NCI-H526 (cell line): ENCODE measurements at regions not wholly inside any gene's neighbourhood (a gene's known extent, or its start where the extent isn't known, plus 50 kb on each side); places are given as distances from the start of the nearest gene placed in this dataset.
"Not testable (repeated sequence)": the region's sequence is repeated elsewhere in the genome, so short reads cannot be mapped to it uniquely, and the experiment has no call there.

ENCODE experiments used
- DNase-seq, 2 experiments: peaks; one replicate each; lab custom pipeline; 2025; lab: John Stamatoyannopoulos, UW

DNA sequence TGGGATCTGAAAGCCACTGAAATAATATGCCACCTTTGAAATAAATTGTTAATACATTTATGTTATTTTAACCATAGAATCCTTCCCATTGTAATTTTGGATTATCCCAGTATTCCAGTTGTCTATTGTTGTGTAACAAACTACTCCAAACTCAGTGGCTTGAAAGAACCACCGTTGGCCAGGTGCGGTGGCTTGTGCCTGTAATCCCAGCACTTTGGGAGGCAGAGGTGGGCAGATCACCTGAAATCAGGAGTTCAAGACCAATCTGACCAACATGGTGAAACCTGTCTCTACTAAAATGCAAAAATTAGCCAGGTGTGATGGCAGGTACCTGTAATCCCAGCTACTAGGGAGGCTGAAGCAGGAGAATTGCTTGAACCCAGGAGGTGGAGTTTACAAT is 217.6 kb downstream of the IRX2 start:
- not testable (repeated sequence) for DNase-seq

DNA sequence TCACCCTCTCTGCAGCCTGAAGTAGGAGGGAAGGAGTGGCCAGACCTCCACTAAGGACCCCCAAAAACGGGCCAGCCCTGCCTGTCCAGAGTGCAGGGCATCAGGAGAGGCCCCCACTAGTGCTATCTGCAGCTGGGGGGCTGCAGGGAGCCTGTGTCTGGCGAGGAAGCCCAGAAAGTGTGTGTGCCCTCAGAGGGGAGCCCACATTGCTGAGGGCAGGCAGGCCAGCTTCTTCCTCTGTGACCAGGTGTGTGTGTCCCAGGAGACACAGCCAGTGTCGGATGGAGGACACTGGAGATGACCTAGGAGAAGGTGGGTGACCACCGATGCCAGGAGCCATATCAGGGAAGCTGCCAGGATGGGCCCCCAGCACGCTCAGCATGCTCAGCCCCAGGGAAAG is 218.7 kb downstream of the IRX2 start:
- DNase-seq = no peak

DNA sequence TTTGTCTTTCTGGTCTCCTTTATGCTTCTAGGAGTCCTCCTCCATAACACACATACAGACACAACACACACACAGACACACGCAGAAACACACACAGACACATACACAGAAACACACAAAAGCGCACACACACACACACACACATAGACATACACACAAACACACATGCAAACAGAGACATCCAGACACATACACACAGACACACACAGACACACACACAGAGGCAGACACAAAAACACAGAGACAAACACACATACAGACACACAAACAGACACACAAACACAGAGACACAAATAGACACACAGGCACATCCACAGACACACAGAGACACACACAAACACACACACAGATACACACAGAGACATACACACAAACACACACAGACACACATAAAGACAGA is 220.2 kb downstream of the IRX2 start:
- no peak for DNase-seq

DNA sequence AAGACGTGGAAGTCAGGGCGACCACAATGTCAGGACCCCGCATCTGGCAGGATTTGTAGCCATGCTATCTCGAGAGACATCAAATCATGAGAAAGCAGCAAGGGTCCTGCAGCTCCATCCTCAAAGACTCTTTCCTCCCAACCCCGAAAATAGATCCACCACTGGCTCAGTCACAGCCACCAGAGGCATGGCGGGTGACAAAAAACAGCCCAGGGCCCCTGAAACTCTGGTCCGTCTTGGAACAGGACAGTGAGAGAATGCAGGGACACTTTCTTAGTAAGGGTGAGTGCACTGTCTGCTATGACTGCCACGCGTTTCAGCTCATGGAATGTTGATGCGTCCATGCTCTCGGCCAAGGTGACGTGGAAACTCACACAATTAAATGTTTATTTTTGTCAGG is 220.9 kb downstream of the IRX2 start:
- no peak for DNase-seq

DNA sequence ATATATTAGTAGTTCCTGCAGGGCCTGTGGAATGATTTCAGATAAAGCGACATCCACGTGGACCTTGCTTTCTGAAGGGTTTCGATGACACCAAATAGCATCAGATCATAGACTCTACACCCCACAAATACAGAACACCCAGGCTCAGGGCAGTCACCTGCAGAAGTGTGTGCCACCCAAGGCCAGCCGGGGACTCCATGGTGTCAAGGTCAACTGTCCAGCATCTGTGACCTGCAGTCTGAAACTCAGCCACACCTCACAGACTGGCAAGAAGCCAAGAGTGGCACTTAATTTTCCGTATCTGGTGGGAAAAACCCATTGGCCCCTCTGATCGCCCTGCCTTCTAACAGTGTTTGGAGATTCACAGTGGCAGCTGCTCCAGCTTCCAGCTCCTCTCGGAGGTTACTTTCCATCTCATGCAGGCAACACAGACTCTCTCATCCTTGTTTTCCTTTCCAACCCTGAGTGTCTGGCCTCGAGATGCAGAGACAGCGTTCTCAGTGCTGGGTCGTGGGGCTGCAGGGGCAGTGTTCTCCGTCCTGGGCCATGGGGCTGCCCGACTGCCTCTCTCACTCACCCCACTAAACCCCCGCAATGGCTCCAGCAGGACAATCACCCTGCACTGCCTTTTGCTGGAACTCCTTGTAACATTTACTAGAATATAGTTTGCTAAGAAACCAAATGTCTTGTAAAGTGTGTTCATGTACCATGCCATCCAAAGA is 221.9 kb downstream of the IRX2 start:
- no peak for DNase-seq

DNA sequence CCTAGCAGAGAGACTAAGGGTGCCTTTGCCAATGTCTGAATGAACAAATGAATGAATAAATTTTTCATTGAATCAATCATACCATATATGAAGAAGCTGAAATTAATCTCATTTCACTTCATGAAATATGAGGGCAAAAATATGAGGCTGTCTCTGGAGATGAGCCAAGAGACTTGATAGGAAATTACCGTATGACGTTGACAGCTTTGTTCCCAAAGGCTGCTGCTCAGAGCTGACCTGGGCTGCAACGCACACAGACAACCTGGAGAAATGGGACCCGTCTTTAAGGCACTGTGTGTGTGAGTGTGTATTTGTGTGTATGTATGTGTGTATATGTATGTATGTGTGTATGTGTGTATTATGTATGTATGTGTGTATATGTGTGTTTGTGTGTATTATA is 226.1 kb downstream of the IRX2 start:
- DNase-seq = no peak

DNA sequence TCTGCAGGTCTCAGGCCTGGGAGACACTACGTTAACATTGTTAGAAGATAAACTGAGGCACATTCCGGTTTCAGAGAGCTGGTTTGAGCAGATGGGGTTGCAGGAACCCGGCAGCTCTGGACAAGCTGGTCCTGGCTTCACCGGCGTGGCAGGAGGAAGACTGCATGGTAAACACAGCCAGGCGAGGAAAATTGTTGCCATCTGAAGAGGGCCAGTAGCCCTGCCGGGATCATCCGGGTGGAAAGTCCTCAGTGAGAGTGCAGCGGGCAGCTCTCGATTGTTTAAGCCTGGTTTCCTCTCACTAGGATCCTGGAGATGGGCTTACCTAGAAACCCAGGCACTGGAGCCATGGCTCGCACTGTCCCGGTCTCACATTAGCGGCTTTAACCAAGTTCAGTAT is 226.9 kb downstream of the IRX2 start:
- DNase-seq = no peak

DNA sequence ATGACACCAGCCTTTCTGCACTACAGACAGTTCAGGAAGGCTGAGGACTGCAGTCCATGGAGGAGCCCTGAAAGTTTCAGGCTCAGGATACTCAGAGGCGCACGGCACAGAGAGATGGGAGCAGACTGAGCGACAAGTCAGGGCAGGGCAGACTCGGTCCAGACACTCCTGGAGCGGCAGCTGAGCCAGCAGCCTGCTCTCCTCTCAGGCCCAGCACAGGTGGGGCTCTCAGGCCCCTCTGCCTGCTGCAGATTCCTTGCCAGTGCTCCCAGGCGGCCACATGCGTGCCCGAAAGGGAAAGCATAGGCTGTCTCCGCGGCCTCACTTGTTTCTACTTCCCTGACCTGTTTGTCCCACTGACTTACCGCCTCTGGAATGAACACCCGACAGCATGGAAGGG is 228.3 kb downstream of the IRX2 start:
- DNase-seq = no peak

DNA sequence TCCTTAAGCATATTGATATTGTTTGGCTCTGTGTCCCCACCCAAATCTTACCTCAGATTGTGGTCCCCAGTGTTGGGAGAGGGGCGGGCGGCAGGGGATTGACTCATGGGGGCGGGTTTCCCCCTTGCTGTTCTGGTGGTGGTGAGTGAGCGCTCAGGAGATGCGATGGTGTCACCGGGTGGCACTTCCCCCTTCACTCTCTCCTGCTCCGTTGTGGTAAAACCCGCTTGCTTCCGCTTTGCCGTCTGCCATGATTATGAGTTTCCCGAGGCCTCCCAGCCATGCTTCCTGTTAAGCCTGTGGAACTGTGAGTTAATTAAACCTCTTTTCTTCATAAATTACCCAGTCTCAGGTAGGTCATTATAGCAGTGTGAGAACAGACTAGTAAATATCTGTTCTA is 229.1 kb downstream of the IRX2 start:
- no peak for DNase-seq

DNA sequence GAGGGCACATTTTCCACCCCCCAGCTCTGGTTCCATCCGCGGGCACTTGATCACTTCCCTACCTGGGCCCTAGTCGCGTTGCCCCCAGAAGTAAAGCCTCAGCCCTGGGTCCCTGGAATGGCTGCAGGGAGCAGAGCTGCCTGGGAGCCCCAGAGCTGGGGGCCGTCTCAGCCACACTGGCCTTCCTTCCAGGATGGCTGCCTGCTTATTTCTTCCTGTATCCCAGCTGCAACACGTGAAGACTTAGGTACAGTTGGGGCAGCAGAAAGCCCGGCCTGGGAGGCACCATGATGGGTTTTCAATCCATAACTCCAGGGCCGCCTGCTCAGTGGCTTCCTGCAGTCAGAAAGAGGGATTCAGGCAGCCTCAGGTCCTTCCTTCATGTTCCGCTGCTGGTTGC is 232.3 kb downstream of the IRX2 start:
- no peak for DNase-seq

DNA sequence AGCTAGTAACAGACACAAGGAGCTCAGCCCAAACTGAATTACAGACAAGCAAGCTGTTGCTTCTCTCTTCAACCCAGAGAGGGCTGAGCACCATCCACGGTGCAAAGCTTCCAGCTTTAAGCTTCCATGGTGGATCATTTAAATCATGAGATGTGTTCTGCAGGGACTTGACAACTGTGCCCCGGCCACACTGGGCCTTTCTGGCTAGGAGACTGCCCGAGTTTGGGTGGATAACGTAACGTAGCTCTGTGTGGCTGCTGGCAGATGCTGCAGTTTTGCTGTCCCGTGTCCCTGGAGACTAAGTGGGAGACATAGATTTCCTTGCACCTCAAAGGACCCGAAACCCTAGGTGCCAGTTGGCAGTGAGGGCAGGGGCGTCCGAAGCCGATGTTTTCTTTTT is 234.0 kb downstream of the IRX2 start:
- DNase-seq = no peak

DNA sequence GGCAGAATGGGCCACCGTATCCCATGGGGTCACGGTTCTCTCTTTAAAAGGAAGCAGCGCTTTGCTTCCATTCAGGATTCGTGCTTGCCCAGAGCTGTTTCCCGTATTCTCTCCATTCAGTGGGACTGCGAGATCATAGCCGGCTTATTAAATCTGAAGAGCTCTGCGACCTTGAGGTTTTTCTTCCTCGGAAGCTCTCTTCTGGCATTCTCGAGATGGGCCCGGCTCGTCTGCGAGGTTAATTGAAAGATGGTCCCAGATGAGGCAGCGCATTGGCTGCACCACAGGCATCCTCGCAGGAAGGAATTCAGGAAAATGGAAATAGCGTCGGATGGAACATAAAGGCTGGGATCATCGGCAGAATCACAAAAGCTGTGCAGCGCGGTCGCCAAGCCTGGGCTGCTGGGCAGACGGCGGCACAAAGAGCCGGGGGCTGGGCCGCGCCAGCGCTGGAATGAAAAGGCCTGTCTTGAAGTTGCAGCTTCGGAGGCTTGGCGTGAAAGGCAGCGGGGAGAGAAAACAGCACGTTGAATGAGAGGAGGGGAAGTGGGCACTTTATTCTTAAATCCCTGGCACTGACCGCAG is 236.2 kb downstream of the IRX2 start:
- DNase-seq = no peak

DNA sequence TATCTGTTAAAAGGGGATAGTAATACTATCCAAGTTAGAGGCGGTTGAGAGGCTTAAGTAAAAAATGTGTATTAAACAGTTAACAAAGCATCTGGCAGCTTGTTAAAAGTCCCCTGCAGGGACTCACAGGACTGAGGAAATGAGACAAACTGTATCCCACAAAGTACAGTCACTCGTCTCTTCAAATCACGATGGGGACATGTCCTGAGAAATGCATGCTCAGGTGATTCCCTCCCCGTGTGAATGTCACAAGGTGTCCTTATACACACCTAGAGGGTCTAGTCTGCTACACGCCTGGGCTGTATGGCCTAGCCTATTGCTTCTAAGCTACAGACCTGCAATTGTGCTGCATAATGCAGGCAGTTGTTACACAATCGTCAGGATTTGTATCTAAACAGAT is 237.0 kb downstream of the IRX2 start:
- no peak for DNase-seq

DNA sequence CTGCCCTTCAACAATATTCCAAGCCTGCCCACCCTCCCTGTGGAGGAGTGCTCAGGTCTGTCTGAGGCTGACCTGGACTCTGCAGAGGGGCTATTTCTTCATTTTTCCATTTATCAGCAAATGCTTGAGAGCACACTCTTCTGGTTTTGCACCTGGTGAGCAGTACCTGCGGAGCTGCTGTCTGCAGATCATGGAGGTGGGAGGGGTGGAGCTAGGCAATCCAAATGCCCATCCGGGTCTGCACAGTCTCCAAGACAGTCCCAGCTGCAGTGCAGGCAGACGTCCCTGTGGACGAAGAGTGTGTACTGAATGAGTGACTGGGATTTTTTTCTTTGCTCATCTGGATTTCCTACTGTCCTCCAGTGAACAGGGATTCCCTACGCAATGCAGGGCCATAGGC is 239.8 kb downstream of the IRX2 start:
- no peak for DNase-seq

DNA sequence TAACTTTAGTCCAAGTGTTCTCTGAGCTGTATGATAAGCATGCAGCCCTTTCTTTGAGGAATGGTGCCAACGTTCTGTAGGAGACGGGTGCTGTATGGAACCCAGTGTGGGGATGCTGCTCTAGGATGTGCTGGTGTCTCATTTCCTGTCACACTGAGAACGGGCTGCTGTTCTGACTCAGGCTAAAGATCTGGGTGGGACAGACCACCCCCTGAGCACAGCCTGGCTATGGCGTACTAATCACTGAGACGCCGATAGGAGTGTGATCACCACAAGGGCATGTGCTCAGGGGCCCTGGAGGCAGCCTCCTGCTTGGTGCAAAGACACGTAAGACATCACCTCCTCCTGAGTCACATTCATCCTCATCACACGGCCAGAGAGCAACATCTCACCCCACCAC is 240.4 kb downstream of the IRX2 start:
- no peak for DNase-seq

DNA sequence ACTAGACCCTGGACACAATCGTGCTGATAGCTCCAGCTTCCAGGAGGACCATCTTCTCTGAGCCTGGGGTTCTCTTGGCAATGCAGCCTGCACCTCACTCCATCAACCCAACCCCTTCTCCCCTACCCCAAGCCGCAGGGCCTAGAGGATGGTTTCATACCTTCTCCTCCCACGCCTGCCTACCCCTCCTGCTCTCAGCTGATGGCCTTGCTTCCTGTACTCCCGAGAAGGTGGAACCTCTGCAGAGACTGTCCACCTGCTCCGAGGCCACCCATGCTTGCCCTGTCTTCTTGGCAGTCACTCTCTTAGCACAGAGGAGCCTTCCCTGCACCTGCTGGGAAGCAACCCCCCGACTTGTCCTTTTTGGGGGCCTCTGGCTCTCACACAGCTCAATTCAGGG is 241.9 kb downstream of the IRX2 start:
- no peak for DNase-seq

DNA sequence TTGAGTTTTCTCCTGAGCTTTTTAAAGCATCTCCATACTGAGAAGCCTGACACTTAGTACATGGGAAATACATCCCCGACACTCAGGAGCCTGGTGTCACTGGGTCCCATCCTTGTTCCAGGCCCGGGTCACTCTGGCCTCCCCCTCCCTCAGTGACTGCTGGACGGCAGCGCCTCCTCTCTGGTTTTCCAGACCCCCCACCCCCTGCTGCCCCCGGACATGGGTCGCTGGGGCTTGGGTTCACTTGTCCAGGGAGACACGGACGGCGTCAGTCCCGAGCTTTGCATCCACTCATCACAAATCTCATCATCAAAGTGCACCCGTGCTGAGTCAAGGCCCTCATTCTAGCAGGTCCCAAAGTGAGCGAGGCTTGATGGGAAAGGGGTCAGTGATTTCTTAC is 243.0 kb downstream of the IRX2 start:
- no peak for DNase-seq

DNA sequence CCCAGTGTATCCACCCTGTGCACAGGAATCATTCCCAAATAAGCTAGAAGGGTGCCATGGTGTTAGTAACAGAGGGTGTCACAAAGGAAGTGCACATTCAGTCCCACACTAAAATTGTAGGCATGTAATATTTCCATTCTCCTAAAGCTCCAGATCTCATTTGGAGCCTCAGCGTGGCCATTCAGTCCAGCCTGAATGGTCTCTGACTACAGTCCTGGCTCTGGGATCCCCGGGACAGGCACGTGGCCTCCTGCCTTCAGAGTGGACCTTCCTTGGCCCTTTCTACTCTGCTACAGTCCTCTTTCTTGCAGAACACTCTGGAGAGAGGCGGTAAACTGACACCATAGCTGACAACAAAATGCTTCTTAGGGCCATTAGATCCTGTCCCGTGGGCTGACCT is 243.9 kb downstream of the IRX2 start:
- no peak for DNase-seq

DNA sequence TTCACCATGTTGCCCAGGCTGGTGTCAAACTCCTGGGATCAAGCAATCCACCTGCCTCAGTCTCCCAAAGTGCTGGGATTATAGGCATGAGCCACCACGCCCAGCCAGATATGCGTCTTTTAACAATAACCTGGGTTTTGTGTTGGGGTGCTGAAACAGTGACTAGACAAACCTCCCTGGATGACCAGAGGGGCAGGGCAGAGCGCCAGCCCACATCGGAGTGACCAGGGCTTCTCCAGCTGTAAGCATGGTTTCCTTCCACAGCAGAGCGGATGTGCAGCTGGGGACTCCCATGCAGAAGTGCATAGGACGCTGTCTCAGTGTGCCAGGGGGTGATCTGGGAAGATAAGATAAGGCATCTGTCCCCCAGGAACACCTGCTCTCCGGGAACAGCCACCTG is 244.9 kb downstream of the IRX2 start:
- no peak for DNase-seq

DNA sequence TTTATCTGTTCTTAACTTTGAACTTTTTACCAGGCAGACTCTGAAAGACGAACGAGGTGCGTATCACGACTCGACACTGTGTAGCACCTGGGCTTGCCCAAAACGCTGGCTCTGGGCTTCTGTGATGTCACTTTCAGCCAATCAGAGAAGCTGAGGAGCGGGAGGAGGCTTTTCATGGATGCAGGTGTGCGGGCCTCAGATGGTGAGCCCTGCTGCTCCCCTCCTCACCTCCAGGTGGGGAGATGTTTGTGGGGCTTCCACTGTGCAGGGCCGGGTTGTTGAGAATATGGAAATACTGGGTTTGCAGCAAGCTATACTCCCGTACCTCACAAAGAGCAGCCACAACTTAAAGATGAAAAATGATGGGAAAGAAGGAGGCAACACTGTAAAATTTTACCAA is 246.3 kb downstream of the IRX2 start:
- DNase-seq = no peak

DNA sequence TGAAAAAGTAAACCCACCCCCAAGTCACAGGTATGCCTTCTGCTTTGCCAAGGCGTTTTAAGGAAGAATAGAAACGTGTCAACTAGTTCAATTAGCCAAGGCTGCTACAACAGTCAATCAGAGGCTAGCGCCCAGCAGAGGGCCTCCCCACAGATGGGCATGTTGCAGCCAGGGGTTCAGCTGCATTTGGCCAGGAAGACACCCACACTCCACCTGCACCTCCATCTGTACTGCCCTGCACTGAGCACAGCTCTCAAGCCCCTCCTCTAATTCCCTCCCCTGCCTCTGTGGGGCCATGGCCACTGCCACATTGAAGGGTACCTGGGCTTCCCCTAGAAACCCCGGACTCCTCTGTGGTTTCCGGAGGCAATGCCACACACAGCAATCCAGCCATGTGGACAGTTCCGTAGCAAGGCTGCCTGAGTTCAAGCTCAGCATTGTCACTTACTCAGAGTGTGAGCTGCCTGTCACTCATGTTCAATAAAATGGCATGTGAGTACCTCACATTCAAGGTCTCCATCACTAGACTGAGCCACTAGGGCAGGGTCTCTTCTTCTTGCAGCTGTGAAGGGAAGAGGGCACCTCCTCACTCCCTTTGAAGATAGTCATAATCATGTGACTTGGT is 248.4 kb downstream of the IRX2 start:
- no peak for DNase-seq

DNA sequence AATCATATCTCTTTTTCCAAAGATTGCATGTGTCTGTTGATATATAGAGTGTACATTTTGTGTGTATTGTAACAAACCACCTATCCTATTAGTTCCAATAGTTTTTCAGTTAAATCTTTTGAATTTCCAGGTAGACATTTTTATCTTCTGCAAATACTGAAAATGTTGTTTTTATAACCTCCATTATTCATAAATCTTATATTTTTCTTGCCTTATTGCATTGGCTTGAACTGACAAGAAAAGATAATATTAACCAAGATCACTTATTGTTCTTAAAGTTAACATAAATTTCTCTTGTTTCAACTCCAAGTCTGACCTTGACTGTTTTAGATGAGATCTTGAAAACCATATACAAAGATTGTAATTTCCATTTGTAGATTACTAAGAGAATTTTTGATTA is 251.6 kb downstream of the IRX2 start:
- DNase-seq = no peak

DNA sequence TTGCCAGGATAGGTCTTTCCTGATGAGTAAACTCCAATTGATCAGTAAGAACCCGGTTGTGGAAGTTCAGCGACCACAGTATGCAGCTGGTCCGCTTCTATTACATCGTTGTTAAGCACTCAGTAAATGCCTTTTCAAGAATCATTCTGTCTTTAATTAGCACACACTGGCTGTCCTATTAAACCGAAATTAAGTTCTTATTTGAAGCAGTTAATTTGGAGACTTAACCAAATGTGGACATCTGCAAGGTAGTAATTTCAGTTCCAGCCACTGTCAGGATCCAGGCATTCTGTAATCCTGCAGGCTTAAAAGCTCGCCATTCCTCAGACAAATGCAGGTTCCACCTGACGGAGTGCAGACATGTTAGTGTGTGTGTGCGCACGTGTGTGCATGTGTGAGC is 254.6 kb downstream of the IRX2 start:
- no peak for DNase-seq

DNA sequence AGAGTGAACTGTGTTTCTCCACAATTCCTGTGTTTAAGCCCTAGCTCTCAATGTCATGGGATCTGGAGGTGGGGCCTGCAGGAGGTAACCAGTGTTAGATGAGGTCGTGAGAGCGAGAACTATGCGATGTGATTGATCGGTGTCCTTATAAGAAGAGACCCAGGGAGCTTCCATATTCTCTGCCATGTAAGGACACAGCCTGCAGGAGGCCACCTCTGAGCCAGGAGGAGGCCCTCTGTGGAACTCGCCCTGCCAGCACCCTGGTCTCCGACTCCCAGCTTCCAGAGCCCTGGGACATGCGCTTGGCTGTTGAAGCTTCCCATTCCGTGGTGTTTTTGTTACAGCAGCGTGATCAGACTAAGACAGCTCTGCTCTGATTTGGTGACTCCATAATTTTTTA is 255.4 kb downstream of the IRX2 start:
- DNase-seq = peak in 1 of 2 experiments; percentile 15
